ENCODE measurements at regions not wholly inside any gene's neighbourhood (a gene's known extent, or its start where the extent isn't known, plus 50 kb on each side); places are given as distances from the start of the nearest gene placed in this dataset.
"Not testable (repeated sequence)": the region's sequence is repeated elsewhere in the genome, so short reads cannot be mapped to it uniquely, and the experiment has no call there.

GRCh38 chr3:147237991-147238390, 168.4 kb downstream of the ZIC4 start:
- DNase-seq = no peak

GRCh38 chr3:147231980-147232379, 174.4 kb downstream of the ZIC4 start:
- not testable (repeated sequence) for DNase-seq

DNA sequence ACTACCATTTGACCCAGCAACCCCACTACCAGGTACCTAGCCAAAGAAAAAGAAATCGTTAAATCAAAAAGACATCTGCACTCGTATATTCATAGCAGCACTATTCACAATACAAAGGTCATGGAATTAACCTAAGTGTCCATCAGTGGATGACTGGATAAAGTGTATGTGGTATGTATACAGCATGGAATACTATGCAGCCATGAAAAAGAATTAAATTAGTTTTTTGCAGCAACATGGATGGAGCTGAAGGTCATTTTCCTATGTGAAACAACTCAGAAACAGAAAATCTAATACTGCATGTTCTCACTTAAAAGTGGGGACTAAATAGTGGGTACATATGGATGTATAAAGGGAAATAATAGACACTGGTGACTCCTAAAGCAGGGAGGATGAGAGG, 175.2 kb downstream of the ZIC4 start:
- DNase-seq = no peak

GRCh38 chr3:147222291-147222690, 184.1 kb downstream of the ZIC4 start:
- DNase-seq = no peak

DNA sequence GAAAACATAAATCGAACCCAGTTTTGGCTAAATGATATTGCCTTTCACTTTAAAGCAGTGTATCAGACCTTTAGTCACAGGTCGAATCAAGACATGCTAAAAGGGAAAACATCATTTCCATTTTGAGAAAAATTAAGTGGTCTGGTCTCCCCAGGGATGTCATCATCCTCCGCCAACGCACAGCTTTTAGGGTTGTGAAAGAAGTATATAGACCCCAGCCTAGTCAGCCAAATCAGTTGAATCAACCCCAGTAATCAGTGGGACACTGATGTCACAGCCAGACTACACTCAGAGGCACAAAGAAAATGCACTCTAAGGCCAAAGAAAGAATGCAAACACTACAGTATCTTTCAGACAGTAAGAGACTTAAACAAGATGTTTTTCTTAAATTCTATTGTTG, 187.4 kb downstream of the ZIC4 start:
- no peak for DNase-seq

DNA sequence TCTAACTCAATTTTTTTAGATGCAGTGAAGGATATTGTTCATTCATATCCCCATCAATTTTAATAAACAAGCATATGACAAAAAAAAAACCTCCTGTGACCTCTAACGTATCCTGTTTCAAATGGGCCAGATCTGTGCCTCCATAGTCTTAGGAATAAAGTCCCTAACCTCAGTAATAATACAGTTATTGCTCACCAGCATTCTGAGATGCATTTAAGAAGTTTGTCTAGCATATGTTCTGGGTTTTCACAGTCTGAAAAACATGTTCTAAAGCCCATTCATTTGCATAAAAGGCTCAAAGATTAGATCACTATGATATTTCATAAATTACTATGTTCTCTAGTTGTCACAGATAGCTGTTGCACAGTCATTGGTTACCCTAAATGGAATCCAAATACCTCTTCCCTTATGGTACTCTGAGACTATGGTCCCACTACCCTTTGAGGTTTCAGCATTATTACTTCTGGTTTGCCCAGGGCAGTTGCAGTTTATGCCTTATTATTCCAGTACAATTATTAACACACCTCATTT, 190.1 kb downstream of the ZIC4 start:
- DNase-seq = no peak

- no peak for DNase-seq
Observed at GRCh38 chr3:147215660-147216059, 190.7 kb downstream of the ZIC4 start.

DNA sequence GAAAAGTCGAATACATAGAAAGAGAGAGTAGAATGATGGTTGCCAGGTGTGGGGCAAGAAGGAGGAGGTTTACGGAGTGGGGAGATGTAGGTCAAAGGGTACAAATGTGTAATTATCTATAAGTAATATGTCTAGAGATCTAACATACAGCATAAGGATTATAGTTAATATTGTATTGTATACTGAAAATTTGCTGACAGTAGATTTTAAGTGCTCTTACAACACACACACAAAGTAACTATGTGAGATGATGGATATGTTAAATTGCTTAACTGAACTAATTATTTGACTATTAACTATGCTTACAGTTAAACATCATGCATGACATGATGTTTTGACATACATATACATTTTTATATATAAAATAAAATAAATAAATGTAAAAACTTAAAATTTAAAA, 192.7 kb downstream of the ZIC4 start:
- DNase-seq = no peak

- no peak for DNase-seq
Observed at GRCh38 chr3:147210676-147211075, 195.7 kb downstream of the ZIC4 start.

- DNase-seq = no peak
Observed at GRCh38 chr3:147201086-147201485, 205.3 kb downstream of the ZIC4 start.

DNA sequence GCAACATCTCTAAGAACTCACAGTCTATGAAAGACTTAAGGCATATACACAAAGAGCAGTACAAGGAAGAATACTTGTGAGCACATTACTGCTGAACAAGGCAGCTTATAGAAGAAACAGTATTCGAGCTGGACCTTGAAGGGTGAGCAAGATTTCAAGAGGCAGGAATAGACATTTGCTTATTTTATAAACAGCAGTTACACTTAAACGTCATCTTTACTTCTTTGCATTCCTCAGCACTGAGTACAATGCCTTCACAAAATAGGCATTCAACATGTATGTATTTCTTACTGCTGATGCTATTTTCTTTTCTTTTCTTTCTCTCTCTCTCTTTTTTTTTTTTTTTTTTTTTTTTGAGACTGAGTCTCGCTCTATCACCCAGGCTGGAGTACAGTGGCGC, 205.8 kb downstream of the ZIC4 start:
- DNase-seq = no peak

DNA sequence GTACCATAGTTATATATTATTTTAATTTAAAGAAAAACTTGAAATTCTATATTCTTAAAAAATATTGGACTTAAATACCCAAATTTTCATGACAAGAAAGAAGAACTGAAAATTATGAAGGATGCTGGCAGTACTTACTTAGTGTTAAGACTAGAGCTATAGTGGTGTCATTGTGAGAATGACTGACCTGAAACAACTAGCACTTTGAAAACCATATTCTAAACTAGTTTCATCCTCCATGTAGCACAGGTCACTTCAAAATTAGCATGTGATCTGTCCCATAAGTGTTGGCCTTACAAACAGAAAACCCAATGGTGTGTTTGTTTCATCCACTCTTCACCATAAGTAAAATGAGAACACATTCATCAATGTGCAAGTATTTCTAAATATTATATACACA, 208.6 kb downstream of the ZIC4 start:
- no peak for DNase-seq

DNA sequence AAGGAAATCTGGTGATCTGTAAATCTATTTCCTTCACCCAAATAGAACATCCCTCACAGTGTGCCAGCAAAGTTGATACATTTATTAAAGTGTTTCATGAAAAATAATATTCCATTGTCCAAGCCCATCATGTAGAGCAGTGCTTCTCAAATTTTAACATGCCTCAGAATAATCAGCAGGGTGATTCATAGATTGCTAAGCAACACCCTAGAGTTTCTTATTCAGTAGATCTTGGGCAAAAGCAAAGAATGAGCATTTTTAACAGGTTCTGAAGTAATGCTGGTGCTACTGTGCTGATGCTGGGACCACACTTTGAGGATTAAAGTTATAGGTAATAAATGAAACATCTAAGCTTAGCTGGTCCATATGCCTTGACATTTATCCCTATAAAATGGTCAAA, 210.5 kb downstream of the ZIC4 start:
- no peak for DNase-seq

DNA sequence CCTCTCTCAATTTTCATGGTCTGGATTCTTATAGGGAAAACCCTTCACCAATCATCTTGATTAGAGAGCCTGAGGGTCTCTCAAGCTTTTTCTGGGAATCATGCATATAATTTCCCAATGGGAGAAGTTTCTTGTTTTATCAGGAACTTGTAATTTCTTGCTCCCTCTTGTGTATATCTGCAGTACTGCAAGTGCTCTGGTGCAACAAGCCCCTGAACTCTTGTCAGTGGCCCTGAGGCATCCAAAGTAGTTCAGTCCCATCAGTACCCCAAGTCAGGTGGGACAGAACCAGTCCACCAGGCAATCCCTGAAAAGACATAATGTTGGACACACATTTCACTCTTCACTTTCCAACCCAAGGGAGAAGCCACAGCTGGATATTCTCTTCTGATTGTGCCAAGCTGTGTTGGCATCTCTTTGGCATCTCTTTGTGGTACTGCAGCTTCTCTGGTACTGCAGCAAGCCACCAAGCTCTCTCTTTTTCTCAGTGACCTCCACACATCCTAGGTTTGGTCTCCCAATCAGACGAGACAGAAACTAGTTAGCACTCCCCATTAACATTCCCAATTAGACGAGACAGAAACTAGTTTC, 214.5 kb downstream of the ZIC4 start:
- peak; percentile 36 to 42 for DNase-seq

GRCh38 chr3:147189016-147189415, 217.3 kb downstream of the ZIC4 start:
- DNase-seq = no peak

DNA sequence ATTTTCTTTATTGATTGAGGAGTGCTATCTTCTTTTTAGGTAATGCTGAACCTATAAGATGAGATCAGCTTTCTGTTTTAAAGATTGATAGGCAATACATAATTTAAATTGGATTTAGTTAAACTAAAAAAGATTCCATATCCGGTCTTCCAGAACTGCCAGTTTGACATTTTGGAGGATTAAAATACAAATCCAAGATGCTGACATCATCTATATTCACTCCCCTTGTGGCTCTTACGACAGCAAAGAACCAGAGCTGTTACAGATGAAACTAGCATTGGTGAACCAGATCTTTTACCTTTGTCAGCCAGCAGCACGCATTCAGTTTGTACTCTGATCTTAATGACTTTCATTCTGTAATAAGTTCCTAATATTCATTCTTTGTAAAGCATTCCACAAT, 218.7 kb downstream of the ZIC4 start:
- no peak for DNase-seq

GRCh38 chr3:147185781-147186180, 220.6 kb downstream of the ZIC4 start:
- no peak for DNase-seq

DNA sequence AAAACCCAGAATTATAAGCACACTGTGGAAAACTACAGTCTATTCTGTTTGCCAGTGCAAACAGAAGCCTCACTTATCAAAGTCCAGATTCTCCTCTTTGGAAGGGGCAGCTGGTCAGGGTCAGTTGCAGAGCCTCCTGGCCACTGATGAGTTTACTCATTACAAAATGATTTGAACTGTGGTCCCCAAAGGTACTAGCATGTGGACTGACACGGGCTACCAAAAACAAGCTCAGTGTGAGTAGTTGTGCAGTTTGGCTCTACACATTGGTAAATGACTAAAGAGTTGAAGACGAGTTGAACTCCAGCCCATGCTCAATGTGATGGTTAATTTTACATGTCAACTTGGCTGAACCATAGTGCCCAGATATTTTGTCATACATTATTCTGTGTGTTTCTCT, 221.5 kb downstream of the ZIC4 start:
- DNase-seq = no peak

- no peak for DNase-seq
Observed at GRCh38 chr3:147173257-147173656, 233.1 kb downstream of the ZIC4 start.

DNA sequence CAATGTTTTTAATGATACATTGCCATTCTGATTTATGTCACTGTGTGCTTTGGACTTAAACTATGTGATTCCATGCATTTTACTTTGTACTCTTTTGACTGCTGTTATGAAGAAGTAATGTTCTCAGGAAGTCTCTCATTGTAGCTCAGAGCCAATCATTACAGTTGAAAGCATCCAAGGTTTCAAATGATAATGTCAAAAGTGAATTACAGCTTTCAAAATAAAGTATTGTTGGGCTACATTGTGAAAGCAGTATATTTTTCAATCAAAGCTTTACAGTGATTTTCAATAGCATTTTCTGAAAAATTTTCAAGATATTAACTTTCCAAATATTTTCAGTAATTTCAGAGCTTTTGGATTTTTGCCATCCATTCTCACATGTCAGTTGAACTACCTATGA, 243.6 kb downstream of the ZIC4 start:
- no peak for DNase-seq

DNA sequence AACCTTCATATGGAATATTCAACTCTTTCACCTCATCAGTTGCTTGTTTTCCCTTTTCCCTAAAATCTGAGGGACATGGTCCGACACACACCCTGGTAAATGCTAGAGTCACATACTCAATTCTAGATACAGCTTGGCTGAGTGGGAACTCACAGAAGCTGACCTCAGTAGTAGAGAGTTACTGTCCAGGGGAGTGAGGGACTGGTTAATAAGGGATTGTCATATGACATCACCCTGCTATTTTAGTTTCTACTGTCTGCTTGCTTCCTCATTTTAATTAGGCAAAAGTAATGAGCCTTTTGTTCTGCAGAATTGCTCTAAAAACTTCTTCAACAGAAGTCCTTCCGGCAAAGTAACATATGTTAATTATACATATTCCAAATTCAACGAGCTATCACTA, 244.5 kb downstream of the ZIC4 start:
- DNase-seq = no peak

DNA sequence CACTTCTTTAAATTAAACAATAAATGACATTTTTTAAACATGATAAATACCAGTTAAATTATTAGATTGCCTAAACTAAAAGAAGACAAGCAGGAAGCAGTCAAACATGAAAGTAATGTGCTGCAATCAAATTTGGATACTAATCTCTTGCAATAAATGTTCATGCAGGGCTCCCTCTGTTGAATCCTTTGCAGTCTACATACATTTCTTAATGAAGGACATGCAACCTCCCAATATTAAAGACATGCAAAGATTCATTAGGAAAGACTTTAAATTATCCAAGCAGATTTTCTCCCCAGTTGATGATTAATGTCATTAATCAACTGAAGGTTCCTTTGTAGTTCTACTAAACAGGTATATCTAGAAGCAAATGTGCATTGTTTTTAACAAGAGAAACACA, 245.4 kb downstream of the ZIC4 start:
- DNase-seq = no peak

GRCh38 chr3:147159141-147159540, 247.2 kb downstream of the ZIC4 start:
- no peak for DNase-seq

- DNase-seq = no peak
Observed at GRCh38 chr3:147157631-147158030, 248.7 kb downstream of the ZIC4 start.

- DNase-seq = not testable (repeated sequence)
Observed at GRCh38 chr3:147154988-147155387, 251.4 kb downstream of the ZIC4 start.

All from AML-193 (cell line).